Loucy (cell line): ENCODE measurements at regions not wholly inside any gene's neighbourhood (a gene's known extent, or its start where the extent isn't known, plus 50 kb on each side); places are given as distances from the start of the nearest gene placed in this dataset.

Experiments used
- H2AFZ ChIP-seq: fragments of 200-600 bp; sonication (generic); 2 replicates; pipeline ENCODE4 v1.6.0; 2016; ENCODE audit warnings: antibody characterized with exemption, mild to moderate bottlenecking, low read length, moderate library complexity
- H3F3A ChIP-seq: fragments of 200-600 bp; 2 replicates; pipeline ENCODE4 v1.6.0; 2016; ENCODE audit warnings: antibody characterized with exemption, low read depth, mild to moderate bottlenecking
- H3K27me3 ChIP-seq: fragments of 200-600 bp; sonication (generic); 2 replicates; pipeline ENCODE4 v1.6.1; 2014; ENCODE audit warnings: low read length, mild to moderate bottlenecking; ENCODE audit not compliant: insufficient read depth, poor library complexity, severe bottlenecking
- H3K36me3 ChIP-seq: fragments of 200-600 bp; sonication (generic); 2 replicates; pipeline ENCODE4 v1.6.1; 2016; ENCODE audit warnings: low read length; ENCODE audit not compliant: insufficient read depth
- H3K4me1 ChIP-seq: fragments of 200-600 bp; sonication (generic); 2 replicates; pipeline ENCODE4 v1.5.1; 2014; ENCODE audit warnings: low read length, mild to moderate bottlenecking; ENCODE audit not compliant: insufficient read depth, poor library complexity, severe bottlenecking
- H3K4me2 ChIP-seq: fragments of 200-600 bp; sonication (generic); 2 replicates; pipeline ENCODE4 v1.6.0; 2014; ENCODE audit warnings: antibody characterized with exemption, low read length, low read depth, mild to moderate bottlenecking; ENCODE audit not compliant: poor library complexity, severe bottlenecking
- H3K4me3 ChIP-seq: fragments of 200-600 bp; sonication (generic); 2 replicates; pipeline ENCODE4 v1.5.1; 2014; ENCODE audit warnings: low read length, mild to moderate bottlenecking, mixed read lengths; ENCODE audit not compliant: poor library complexity, severe bottlenecking
- H3K79me2 ChIP-seq: fragments of 200-600 bp; sonication (generic); 2 replicates; pipeline ENCODE4 v1.6.1; 2014; ENCODE audit warnings: low read length; ENCODE audit not compliant: insufficient read depth
- H3K9ac ChIP-seq: fragments of 200-600 bp; sonication (generic); 2 replicates; pipeline ENCODE4 v1.6.0; 2014; ENCODE audit warnings: mild to moderate bottlenecking, low read depth, low read length, moderate library complexity; ENCODE audit not compliant: poor library complexity, severe bottlenecking
- H3K9me2 ChIP-seq: fragments of 200-600 bp; sonication (generic); replicated peaks from 2 replicates; pipeline ENCODE4 v1.6.1; 2016; ENCODE audit warnings: low read depth, low read length, mixed read lengths
- H3K9me3 ChIP-seq: fragments of 200-600 bp; sonication (generic); 2 replicates; pipeline ENCODE4 v1.6.1; 2014; ENCODE audit warnings: mild to moderate bottlenecking, antibody characterized with exemption, low read length, low read depth; ENCODE audit not compliant: insufficient read depth
- H4K20me1 ChIP-seq: fragments of 200-600 bp; sonication (generic); 2 replicates; pipeline ENCODE4 v1.6.0; 2014; ENCODE audit warnings: antibody characterized with exemption, low read length, mild to moderate bottlenecking; ENCODE audit not compliant: insufficient read depth, poor library complexity, severe bottlenecking
- EZH2phosphoT487 ChIP-seq: fragments of 200-600 bp; IDR thresholded peaks from 2 replicates; pipeline ENCODE4 v1.6.1; 2018; ENCODE audit warnings: antibody characterized with exemption, mild to moderate bottlenecking, moderate library complexity, borderline replicate concordance
- TF ChIP-seq, protein P1 (sequence below): fragments of 200-600 bp; sonication (generic); conservative IDR thresholded peaks from 2 replicates; pipeline ENCODE4 v1.5.1; 2014; ENCODE audit warnings: mild to moderate bottlenecking, antibody characterized with exemption, low read length

DNA sequence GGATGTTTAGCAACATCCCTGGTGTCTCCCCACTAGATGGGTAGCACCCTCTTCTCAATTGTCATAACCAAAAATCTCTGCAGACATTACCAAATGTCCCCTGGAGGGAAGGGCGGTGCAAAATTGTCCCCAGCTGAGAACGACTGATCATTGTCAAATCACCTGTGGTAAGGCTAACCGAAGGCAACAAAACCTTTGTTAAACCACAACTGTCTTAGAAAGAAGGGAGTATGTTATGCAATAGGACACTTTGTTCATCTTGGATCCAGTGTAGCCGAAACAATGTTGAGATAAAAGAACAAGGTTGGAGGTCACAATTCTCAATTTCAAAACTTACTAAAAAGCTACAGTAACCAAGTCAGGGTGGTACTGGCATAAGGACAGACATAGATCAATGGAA is 50.3 kb upstream of the ST3GAL5 start:
- Histone ChIP-seq H3K4me1 (peaks cover 3% of the 10 kb centered on the region), H3K79me2 (no peaks in the 10 kb centered on the region), H3F3A (no peaks in the 10 kb centered on the region), H3K36me3 (no peaks in the 10 kb centered on the region), H4K20me1 (no peaks in the 10 kb centered on the region), H3K9me2 (no peaks in the 10 kb centered on the region), H3K4me3 (no peak overlapping the region), H2AFZ (no peak overlapping the region), H3K9ac (no peak overlapping the region), H3K4me2 (no peak overlapping the region), H3K27me3 (no peaks in the 10 kb centered on the region), H3K9me3 (peaks cover 10% of the 10 kb centered on the region; the same call in 1 of the 2 replicates)
- TF ChIP-seq, protein P1, sequence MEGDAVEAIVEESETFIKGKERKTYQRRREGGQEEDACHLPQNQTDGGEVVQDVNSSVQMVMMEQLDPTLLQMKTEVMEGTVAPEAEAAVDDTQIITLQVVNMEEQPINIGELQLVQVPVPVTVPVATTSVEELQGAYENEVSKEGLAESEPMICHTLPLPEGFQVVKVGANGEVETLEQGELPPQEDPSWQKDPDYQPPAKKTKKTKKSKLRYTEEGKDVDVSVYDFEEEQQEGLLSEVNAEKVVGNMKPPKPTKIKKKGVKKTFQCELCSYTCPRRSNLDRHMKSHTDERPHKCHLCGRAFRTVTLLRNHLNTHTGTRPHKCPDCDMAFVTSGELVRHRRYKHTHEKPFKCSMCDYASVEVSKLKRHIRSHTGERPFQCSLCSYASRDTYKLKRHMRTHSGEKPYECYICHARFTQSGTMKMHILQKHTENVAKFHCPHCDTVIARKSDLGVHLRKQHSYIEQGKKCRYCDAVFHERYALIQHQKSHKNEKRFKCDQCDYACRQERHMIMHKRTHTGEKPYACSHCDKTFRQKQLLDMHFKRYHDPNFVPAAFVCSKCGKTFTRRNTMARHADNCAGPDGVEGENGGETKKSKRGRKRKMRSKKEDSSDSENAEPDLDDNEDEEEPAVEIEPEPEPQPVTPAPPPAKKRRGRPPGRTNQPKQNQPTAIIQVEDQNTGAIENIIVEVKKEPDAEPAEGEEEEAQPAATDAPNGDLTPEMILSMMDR: no peak
- TF ChIP-seq EZH2phosphoT487: no peak
